HG02571 (cell line): ENCODE measurements at regions not wholly inside any gene's neighbourhood (a gene's known extent, or its start where the extent isn't known, plus 50 kb on each side); places are given as distances from the start of the nearest gene placed in this dataset.
"Not testable (repeated sequence)": the region's sequence is repeated elsewhere in the genome, so short reads cannot be mapped to it uniquely, and the experiment has no call there.

Source experiments
- ATAC-seq: cut with Tn5 transposase; IDR thresholded peaks from one replicate; pipeline ENCODE4 v1.9.1; 2021; ENCODE audit warnings: mild to moderate bottlenecking, moderate library complexity; ENCODE audit not compliant: unreplicated experiment

DNA sequence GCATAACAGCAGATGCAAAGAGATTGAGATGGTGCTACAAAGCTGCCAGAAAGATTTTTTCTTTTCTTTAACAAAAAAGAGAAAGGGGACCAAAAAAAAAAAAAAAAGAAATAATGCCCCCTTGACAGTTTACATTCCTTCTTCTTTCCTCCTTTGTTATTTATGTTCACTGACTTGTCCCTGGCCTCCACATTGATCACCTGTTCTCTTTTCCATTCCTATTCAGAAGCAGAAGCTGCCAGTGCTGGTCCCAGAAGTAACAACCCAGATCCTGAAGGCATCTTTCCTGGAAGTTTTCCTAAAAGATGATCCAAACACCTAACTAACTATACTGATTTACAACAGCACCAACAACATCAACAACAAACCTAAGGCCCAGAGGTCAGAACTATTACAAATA lies 728.1 kb downstream of the KCNJ2 start:
- ATAC-seq = no peak

- no peak for ATAC-seq
Observed at GRCh38 chr17:70901870-70902269, 732.5 kb downstream of the KCNJ2 start.

DNA sequence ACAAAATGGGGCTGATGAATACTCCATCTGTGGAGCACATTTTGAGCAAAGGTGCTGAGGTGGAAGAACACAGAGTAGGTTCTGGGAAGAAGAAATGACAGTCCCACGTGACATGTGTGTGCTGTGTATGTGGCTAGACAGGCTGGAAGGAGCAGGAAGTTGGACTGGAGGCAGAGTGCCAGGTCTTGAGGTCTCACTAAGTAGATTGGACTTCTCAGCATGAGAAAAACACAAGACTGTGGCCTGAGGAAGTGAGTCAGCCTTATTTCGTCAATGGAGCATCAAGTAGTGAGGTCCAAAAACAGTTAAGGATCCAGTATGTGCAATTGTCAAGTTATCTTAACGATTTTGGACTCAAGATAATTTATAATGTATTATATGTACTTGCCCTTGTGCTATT lies 736.5 kb downstream of the KCNJ2 start:
- no peak for ATAC-seq

DNA sequence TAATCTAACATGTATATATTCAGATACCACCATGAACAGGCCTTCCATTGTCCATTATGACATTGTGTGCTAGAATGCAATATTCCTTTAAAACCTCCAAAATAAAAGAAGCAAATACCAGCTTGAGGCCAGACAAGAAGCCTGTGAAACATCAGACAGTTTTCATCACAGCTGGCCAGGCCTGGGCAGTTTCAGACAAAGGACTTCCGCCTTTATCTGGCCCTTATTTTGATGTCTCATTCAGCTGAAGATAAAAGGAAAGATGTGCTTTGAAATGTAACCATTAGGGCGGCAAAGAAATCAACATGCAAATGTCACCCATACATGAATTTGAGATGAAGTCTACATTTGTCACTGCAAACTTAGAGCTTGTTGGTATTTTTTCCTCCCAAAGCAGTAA lies 737.5 kb downstream of the KCNJ2 start:
- ATAC-seq = no peak

- ATAC-seq = no peak
Observed at GRCh38 chr17:70912716-70913485, 743.6 kb downstream of the KCNJ2 start.

GRCh38 chr17:70916469-70916868 lies 747.1 kb downstream of the KCNJ2 start:
- no peak for ATAC-seq

- ATAC-seq = no peak
Observed at GRCh38 chr17:70919241-70919640, 749.9 kb downstream of the KCNJ2 start.

- ATAC-seq = no peak
Observed at GRCh38 chr17:70920416-70920815, 751.1 kb downstream of the KCNJ2 start.

DNA sequence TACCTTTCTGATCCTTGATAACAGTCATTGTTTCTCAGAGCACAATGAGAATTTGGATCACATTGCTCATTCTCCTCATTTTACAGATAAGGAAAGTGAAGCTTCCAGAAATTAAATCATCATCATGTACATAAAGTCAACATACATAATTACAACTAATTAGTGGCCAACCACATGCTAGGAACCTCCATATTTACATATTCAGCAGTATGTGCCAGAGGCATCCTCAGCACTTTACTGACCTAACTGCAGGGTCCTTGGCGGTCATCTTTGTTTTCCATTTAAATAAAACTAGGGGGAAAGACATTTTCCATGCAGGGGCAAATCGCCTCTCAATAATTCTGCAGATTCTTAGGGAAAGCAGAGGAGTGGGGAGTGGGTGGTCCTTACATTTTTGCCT lies 752.9 kb downstream of the KCNJ2 start:
- no peak for ATAC-seq

DNA sequence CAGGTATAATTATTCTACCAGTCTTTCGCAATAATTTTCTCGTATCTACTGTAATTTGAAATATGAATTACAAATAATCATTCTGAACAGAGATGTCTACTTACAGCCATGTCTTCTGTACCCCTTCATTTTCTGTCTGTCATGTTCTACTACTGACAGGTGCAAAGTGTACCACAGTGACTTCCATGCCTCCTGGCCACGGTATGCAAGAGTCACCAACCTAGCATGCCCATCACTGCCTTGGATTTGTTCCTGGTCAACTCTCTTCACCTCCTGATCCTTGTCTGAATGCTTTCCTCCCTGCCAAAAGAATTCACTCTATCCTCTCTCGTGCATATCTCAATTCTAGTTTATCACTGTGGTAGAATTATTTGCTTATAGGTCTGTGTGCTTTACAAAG lies 755.4 kb downstream of the KCNJ2 start:
- no peak for ATAC-seq

- no peak for ATAC-seq
Observed at GRCh38 chr17:70929226-70929625, 759.9 kb downstream of the KCNJ2 start.

GRCh38 chr17:70934231-70934630 lies 764.9 kb downstream of the KCNJ2 start:
- ATAC-seq = no peak

DNA sequence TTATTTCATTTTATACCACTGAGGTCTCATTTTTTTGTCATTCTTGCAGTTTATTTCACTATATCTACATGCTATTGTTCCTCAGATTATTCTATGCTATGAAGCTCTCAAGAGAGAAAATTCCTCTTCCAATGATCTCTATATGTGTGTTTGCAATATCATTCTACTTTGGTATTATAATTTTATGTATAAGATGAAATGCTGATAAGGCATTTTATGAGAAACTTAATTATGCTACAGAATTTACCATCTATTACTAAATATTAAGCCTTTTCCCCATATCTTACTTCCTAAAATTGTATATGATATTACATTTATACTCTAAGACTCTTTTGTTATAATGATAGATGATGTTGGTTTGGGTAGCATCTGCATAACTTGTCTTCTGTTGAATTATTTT lies 765.5 kb downstream of the KCNJ2 start:
- ATAC-seq = no peak

- ATAC-seq = no peak
Observed at GRCh38 chr17:70936724-70937123, 767.4 kb downstream of the KCNJ2 start.

DNA sequence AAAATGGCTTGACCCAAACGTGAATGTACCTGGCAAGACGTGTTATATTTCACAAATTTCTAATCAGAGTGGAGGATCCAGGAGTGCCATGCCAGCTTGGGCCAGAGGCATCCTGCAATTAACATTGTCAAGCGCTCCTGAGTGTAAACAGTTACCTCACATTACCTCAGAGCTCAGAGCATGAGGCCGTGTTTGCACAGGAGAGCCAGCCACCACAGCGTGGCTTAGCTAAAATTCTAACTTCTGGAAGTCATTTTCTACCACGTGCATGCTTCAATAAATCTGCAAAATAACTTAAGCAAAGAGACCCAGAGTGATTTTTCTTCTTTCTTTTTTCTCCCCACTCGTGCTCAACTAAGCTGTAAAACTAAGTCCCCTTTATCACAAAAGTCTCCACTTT lies 769.0 kb downstream of the KCNJ2 start:
- ATAC-seq = no peak

- ATAC-seq = no peak
Observed at GRCh38 chr17:70945386-70945785, 776.1 kb downstream of the KCNJ2 start.

DNA sequence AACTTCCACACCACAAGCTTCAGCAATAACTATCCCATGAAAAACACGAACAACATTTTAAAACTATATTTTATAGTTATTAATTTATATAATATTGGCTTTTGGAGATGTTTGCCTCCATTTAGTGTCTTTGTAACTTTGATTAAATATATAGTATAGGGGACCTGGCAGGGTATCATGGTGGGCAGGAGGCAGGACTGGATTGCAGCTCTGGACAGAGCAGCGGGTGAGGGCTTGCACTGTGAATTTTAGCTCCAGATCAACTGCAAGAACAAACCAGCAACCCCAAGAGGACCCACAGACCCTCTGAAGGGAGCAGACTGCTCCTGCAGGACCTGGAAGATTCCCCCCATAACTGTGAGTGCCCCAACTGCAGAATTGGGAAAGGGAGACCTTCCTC lies 777.9 kb downstream of the KCNJ2 start:
- ATAC-seq = no peak

GRCh38 chr17:70947636-70948565 lies 778.6 kb downstream of the KCNJ2 start:
- no peak for ATAC-seq

- ATAC-seq = not testable (repeated sequence)
Observed at GRCh38 chr17:70953140-70953539, 783.8 kb downstream of the KCNJ2 start.

DNA sequence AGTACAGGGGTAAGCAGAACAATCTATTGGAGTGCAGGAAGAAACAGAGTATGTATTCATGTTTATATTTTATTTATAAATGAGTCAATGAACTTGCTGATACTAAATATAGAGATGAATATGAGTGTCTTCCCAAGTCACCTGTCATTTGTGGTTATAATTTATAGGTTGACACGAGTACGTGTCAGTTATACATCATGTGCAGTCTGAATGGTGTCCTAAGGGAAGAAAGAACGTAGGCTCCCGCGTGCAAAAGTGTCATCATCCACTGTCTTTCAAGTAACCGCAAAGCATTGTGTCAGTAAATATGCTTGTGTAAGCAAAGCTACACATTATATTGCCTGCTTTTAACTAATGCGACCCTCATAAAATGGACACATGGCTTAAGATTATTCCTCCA lies 786.1 kb downstream of the KCNJ2 start:
- ATAC-seq = no peak

DNA sequence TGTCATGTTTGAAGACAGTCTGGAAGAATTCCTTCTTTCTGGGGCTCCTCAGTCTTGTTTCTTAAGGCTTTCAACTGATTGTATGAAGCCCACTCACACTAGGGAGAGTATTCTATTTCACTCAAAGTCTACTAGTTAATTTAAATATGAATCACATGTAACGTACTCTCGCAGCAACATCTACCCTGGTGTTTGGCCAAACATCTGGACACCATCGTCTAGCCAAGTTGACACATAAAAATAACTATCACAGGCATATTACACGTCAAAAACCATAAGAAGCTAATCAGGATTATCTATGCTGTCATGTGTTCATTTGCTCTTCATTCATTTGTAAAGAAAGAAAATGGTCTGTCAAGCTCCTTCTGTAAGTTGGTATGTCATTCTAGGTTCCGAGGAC lies 787.4 kb downstream of the KCNJ2 start:
- no peak for ATAC-seq

- ATAC-seq = no peak
Observed at GRCh38 chr17:70961341-70961740, 792.0 kb downstream of the KCNJ2 start.
